HG02885 (cell line): ENCODE measurements at regions not wholly inside any gene's neighbourhood (a gene's known extent, or its start where the extent isn't known, plus 50 kb on each side); places are given as distances from the start of the nearest gene placed in this dataset.

Source experiments
- ATAC-seq: cut with Tn5 transposase; IDR thresholded peaks from one replicate; pipeline ENCODE4 v1.9.1; 2021; ENCODE audit warnings: mild to moderate bottlenecking; ENCODE audit not compliant: unreplicated experiment, poor library complexity

GRCh38 chr20:60064554-60065196 is 106.5 kb downstream of the CDH26 start:
- no peak for ATAC-seq

DNA sequence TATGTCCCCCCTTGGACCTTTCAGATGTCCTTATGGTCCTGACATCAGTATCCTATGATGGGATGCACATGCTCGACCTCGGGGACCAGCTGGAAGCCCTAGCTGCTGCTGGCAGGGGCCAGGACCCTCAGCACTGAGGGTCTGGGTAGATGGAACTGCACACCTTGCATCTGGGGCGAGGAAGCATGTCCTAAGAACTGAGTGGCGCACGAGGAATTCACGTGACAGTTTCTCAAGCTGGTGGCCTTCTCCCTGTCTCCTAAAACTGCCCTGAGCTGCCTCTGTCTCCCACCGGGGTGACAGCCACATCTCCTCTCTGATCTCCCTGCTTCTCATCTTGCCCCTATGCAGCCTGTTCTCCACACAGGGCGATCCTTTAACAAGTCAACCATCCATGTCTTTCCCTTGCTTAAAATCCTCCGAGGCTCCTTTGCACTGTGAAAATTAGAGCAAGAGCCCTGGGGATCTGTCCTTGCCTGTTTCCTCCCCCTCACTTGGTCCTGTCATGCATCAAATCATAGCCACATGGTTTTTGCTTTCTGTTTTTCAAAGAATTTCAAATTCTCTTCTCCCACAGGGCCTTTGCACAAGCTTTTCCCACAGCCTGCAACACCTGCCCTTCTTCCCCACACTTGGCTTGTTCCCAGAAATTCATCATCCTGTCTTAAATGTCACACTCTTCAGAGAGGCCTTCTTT is 107.7 kb downstream of the CDH26 start:
- no peak for ATAC-seq

GRCh38 chr20:60066438-60066823 is 108.2 kb downstream of the CDH26 start:
- ATAC-seq, result no peak

- no peak for ATAC-seq
These were observed 110.3 kb downstream of the CDH26 start for GRCh38 chr20:60068509-60068908.

GRCh38 chr20:60069656-60070055 is 111.4 kb downstream of the CDH26 start:
- ATAC-seq, result no peak

DNA sequence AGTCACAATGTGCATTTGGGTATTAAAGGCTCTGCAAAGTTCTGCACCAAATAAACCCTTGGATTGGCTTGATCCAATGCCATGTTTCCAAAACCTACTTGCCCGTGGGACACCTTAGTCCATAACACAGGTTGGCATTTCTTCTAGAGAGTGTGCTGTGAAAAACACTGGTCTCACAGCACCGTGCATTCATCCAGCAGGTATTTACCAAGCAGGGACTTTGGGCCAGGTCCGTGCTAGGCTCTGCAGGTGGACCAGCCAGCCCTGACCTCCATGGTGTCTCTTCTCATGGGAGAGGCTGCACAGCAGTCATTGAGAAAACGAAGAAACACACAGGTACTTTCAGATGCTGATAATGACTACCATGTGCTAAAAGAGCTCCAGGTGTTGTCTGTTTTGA is 112.6 kb downstream of the CDH26 start:
- ATAC-seq, result no peak

DNA sequence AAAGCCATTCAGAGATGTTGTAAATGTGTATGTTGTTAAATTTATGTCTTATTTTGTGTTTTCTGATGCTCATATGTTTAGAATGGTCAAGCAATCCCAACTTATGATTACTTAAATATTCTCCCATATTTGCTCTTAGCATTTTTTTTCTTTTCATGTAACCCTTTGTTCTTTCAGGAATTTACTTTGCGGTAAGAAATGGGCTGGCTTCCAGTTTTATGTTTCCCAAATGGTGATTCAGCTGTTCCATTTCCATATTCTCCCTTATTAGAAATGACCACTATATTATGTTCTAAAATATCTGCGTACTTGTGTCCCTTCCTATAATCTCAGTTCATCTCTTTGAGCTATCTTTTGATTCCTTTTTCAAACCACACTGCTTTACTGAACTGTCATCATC is 113.7 kb downstream of the CDH26 start:
- ATAC-seq, result no peak

GRCh38 chr20:60073086-60073485 is 114.9 kb downstream of the CDH26 start:
- no peak for ATAC-seq

DNA sequence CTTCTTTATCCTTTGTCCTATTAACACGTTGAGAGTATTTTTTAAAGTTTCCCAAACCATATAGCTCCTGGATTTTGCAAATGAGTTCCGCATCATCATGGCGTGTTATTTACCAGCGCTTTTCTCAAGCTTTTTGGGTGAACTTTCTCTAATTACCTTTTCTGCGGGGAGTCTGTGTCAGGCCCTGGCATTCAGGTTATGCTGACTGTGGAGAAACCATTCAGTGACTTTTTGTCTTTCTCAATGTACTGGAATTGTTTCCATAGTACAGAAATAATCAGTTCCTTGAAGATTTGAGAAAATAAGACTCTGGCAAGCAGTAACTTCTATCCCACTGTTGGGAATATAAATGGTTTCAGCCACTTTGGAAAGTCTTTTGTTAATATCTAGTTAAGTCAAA is 115.3 kb downstream of the CDH26 start:
- ATAC-seq, result no peak

GRCh38 chr20:60074276-60074675 is 116.1 kb downstream of the CDH26 start:
- ATAC-seq, result no peak

- no peak for ATAC-seq
These were observed 120.4 kb downstream of the CDH26 start for GRCh38 chr20:60078351-60079250.

DNA sequence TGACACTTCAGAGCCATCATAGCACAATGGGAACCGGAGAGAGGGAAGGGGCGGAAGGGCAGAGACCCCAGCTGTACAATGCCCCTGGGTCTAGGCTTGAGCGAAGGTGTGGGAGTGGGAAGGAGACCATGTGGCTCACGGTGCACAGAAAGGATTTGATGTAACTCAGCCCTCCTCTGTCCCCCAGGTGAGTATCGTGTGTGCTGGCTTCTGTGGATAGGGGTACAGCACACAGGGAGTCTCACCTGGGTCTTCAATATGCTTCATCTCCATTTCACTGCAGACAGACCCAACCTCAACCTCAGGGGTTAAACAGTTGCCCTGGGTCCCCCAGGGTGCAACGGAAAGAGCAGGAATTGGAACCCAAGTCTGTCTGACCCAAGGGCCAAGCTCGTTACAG is 122.2 kb downstream of the CDH26 start:
- ATAC-seq, result no peak

- no peak for ATAC-seq
These were observed 127.4 kb downstream of the CDH26 start for GRCh38 chr20:60085551-60086132.

- no peak for ATAC-seq
These were observed 128.8 kb downstream of the CDH26 start for GRCh38 chr20:60086821-60087562.

DNA sequence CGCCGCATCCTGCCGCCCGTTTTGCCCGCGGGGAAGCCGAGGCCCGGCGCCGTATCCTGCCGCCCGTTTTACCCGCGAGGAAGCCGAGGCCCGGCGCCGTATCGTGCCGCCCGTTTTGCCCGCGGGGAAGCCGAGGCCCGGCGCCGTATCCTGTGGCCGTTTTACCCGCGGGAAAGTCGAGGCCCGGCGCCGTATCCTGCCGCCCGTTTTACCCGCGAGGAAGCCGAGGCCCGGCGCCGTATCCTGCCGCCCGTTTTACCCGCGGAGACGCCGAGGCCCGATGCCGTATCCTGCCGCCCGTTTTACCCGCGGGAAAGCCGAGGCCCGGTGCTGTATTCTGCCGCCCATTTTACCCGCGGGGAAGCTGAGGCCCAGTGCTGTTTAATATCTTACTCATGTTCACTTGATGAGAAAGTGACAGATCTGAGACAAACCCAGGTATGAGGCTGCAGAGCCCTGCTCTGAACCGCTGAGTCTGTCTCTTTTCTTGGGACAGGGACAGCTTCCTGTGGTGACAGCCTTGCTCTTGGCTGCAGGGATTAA is 129.4 kb downstream of the CDH26 start:
- no peak for ATAC-seq

DNA sequence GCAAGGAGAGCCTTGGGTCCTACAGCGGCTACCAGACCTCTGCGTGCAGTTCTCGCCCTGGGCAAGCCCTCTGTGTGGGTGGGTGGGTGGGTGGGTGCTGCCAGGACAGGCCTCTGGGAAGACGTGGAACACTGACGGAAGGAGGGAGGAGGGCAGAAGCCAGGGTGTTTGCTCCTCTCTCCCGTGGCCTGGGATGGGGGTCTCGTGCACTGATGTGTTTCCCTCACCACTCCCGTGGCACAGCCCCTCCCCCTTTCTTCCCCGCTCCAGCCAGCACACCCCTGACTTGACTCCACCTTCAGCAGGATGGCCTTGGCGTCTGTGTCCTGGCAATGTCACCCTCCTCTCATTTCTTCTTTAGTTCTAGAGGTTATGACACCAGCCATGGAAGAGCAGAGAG is 130.0 kb downstream of the CDH26 start:
- no peak for ATAC-seq

DNA sequence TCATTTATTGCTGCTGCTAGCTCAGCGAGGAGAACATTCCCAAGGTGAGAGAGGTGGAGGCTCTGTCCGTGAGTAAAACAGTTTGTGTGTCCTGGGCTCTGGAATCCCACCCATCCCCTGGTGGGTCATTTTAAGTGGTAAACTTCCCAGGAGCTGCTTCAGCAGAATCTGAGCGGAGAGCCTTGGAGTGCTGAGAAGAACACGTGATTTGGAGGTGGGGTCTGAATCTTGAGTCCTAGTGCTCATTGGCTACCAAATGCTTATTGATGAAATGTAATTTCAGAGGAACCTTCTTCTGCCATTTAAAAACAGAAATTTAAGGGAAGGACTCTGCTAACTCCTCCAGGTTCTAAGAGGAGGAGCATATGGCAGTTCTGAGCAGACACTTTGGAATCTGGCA is 132.4 kb downstream of the CDH26 start:
- ATAC-seq, result no peak

DNA sequence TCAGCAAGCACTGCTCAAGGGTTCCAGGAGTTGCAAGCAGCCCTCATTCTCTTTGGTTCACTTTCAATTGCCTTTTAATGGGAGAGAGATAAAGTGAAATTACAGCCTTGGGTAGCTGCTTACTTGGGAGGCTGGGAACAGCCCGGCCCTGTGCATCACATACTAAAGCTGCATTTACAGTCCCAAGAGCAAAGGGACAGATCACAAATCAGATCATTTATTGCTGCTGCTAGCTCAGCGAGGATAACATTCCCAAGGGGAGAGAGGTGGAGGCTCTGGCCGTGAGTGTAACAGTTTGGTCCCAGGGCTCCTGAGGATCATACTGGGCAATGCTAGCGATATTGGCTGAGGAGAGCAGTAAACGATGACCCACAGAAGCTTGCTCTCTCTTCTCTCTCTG is 133.1 kb downstream of the CDH26 start:
- ATAC-seq, result no peak

- no peak for ATAC-seq
These were observed 133.6 kb downstream of the CDH26 start for GRCh38 chr20:60091861-60092260.

GRCh38 chr20:60092729-60093128 is 134.5 kb downstream of the CDH26 start:
- no peak for ATAC-seq
